HCT116 (cell line): ENCODE measurements at regions not wholly inside any gene's neighbourhood (a gene's known extent, or its start where the extent isn't known, plus 50 kb on each side); places are given as distances from the start of the nearest gene placed in this dataset.

Experiments
- ATAC-seq: fragments of 200-7000 bp; cut with Tn5 transposase; 2 replicates; pipeline ENCODE4 v1.9.1; 2020; ENCODE audit warnings: mild to moderate bottlenecking, moderate library complexity
- BruUV-seq: library from RNA; stranded (reverse); fragments of 400-500 nt; replicated peaks from 2 replicates; lab custom pipeline; 2021; lab: Mats Ljungman, UMichigan
- CTCF ChIA-PET: fragments of 300-600 bp; sonication (Branson Sonifier 250); formaldehyde crosslinking; loops from one replicate; lab custom pipeline; 2021; ENCODE audit warnings: antibody characterized with exemption; lab: Charles Lee
- POLR2A ChIA-PET: fragments of 300-600, 350-600 bp; sonication (Branson Sonifier 250); formaldehyde crosslinking; loops from one replicate; lab custom pipeline; 2021; ENCODE audit warnings: antibody characterized with exemption; lab: Charles Lee
- RAD21 ChIA-PET, 2 experiments: fragments of 300-600 bp; sonication (Branson Sonifier 250); formaldehyde crosslinking; loops; one replicate each; lab custom pipeline; 2023; ENCODE audit warnings: low total read pairs in 2 of 2; ENCODE audit not compliant: uncharacterized antibody in 2 of 2, unreplicated experiment in 2 of 2, low non-redundant PET in 1 of 2; lab: Charles Lee
- DNase-seq: peaks from one replicate; pipeline ENCODE4 v3.0.0-alpha.2; 2010; ENCODE audit warnings: low read depth, low spot score
- H2AFZ ChIP-seq: fragments of 200-600 bp; shearing (Covaris generic), sonication (generic); 2 replicates; pipeline ENCODE4 v1.6.1; 2017; ENCODE audit warnings: low read depth, mixed run types, mixed read lengths, antibody characterized with exemption, low read length; ENCODE audit not compliant: poor library complexity, severe bottlenecking
- H3K27ac ChIP-seq: 2 replicates; pipeline ENCODE4 v1.5.1; 2012; ENCODE audit warnings: low read depth, low read length
- H3K27me3 ChIP-seq: fragments of 200-600 bp; sonication (generic); 2 replicates; pipeline ENCODE4 v1.6.1; 2016; ENCODE audit warnings: mixed run types, low read length, mixed read lengths; ENCODE audit not compliant: insufficient read depth
- H3K36me3 ChIP-seq, 2 experiments: fragments of 200-500 bp in 1 of 2; fragments of 200-600 bp in 1 of 2; sonication (Bioruptor generic) in 1 of 2; sonication (generic) in 1 of 2; 2 replicates each; pipeline versions ENCODE4 v1.5.1 to v1.6.1; 2014 to 2016; ENCODE audit warnings: low read length in 2 of 2, inconsistent platforms in 1 of 2, mixed read lengths in 1 of 2, mixed run types in 1 of 2; ENCODE audit not compliant: insufficient read depth in 2 of 2, control insufficient read depth in 1 of 2
- H3K4me1 ChIP-seq, 2 experiments: fragments of 200-600 bp in 1 of 2; sonication (generic) in 1 of 2; 2 replicates each; pipeline versions ENCODE4 v1.5.1 to v1.6.1; 2012 to 2017; ENCODE audit warnings: low read length in 2 of 2, inconsistent platforms in 1 of 2, mild to moderate bottlenecking in 1 of 2, mixed read lengths in 1 of 2, mixed run types in 1 of 2, moderate library complexity in 1 of 2; ENCODE audit not compliant: insufficient read depth in 2 of 2, control insufficient read depth in 1 of 2
- H3K4me2 ChIP-seq: fragments of 200-600 bp; sonication (generic); 2 replicates; pipeline ENCODE4 v1.6.1; 2017; ENCODE audit warnings: mixed run types, low read length, mixed read lengths
- H3K4me3 ChIP-seq, 2 experiments: fragments of 200-600 bp in 1 of 2; sonication (generic) in 1 of 2; replicated peaks in 1 of 2; 2 replicates each; pipeline ENCODE4 v1.5.1; 2011 to 2016; ENCODE audit warnings: low read length in 2 of 2, control low read depth in 1 of 2, low read depth in 1 of 2, mild to moderate bottlenecking in 1 of 2, mixed read lengths in 1 of 2, mixed run types in 1 of 2
- H3K79me2 ChIP-seq: fragments of 200-600 bp; sonication (generic); 2 replicates; pipeline ENCODE4 v1.6.1; 2017; ENCODE audit warnings: mild to moderate bottlenecking, mixed run types, low read length, moderate library complexity, mixed read lengths; ENCODE audit not compliant: insufficient read depth
- H3K9ac ChIP-seq: fragments of 200-600 bp; sonication (generic); 2 replicates; pipeline ENCODE4 v1.6.1; 2016; ENCODE audit warnings: low read length, mixed read lengths
- H3K9me2 ChIP-seq: fragments of 200-600 bp; sonication (generic), shearing (Covaris generic); 2 replicates; pipeline ENCODE4 v1.6.1; 2017; ENCODE audit warnings: mixed run types, mild to moderate bottlenecking, moderate library complexity; ENCODE audit not compliant: insufficient read depth
- H3K9me3 ChIP-seq, 2 experiments: fragments of 200-500 bp in 1 of 2; fragments of 200-600 bp in 1 of 2; sonication (Bioruptor generic) in 1 of 2; sonication (generic) in 1 of 2; 2 replicates each; pipeline ENCODE4 v1.6.1; 2014 to 2017; ENCODE audit warnings: low read length in 2 of 2, mixed read lengths in 2 of 2, inconsistent platforms in 1 of 2, low read depth in 1 of 2, mild to moderate bottlenecking in 1 of 2, mixed run types in 1 of 2, moderate library complexity in 1 of 2; ENCODE audit not compliant: control insufficient read depth in 1 of 2, insufficient read depth in 1 of 2
- H4K20me1 ChIP-seq: fragments of 200-600 bp; sonication (generic), shearing (Covaris generic); 2 replicates; pipeline ENCODE4 v1.6.1; 2017; ENCODE audit warnings: mixed run types, mild to moderate bottlenecking, moderate library complexity; ENCODE audit not compliant: insufficient read depth
- CBX3 ChIP-seq: IDR thresholded peaks from 2 replicates; pipeline ENCODE4 v1.6.1; 2012; ENCODE audit warnings: low read depth
- EZH2phosphoT487 ChIP-seq: fragments of 200-600 bp; IDR thresholded peaks from 2 replicates; pipeline ENCODE4 v1.6.1; 2018; ENCODE audit warnings: antibody characterized with exemption, borderline replicate concordance
- FOSL1 ChIP-seq: IDR thresholded peaks from 2 replicates; pipeline ENCODE4 v1.6.1; 2012; ENCODE audit warnings: low read depth
- JUND ChIP-seq: IDR thresholded peaks from 2 replicates; pipeline ENCODE4 v1.6.1; 2012
- POLR2AphosphoS5 ChIP-seq: IDR thresholded peaks from 2 replicates; pipeline ENCODE4 v1.6.1; 2011; ENCODE audit warnings: mild to moderate bottlenecking, low read depth, low read length, moderate library complexity
- RAD21 ChIP-seq: IDR thresholded peaks from 2 replicates; pipeline ENCODE4 v1.6.1; 2012; ENCODE audit warnings: low read depth, mild to moderate bottlenecking
- SIN3A ChIP-seq: IDR thresholded peaks from 2 replicates; pipeline ENCODE4 v1.6.1; 2012; ENCODE audit warnings: low read depth
- SP1 ChIP-seq: IDR thresholded peaks from 2 replicates; pipeline ENCODE4 v1.6.1; 2012; ENCODE audit warnings: low read depth
- TCF7L2 ChIP-seq: IDR thresholded peaks from 2 replicates; pipeline ENCODE4 v1.7.0; 2011; ENCODE audit warnings: borderline replicate concordance, inconsistent platforms; ENCODE audit not compliant: insufficient read depth, insufficient read length; ENCODE audit errors: extremely low read depth
- YY1 ChIP-seq: IDR thresholded peaks from 2 replicates; pipeline ENCODE4 v1.6.1; 2011; ENCODE audit warnings: low read length, low read depth, moderate library complexity, mild to moderate bottlenecking; ENCODE audit not compliant: insufficient replicate concordance; ENCODE audit errors: extremely low read depth
- intact Hi-C: fragments of 100-400 bp; cut with micrococcal nuclease; formaldehyde crosslinking; loops from 2 replicates; pipeline ENCODE4 v1.10.0; 2022
- TF ChIP-seq, protein P1 (sequence below), 3 experiments: fragments of 200-600 bp in 1 of 3; sonication (generic) in 1 of 3; IDR thresholded peaks in 2 of 3; conservative IDR thresholded peaks in 1 of 3; 2 replicates each; pipeline ENCODE4 v1.5.1; 2012 to 2017; ENCODE audit warnings: low read depth in 2 of 3, low read length in 2 of 3, antibody characterized with exemption in 1 of 3, borderline replicate concordance in 1 of 3, control low read depth in 1 of 3, mild to moderate bottlenecking in 1 of 3, mixed read lengths in 1 of 3, mixed run types in 1 of 3, moderate library complexity in 1 of 3; ENCODE audit not compliant: insufficient read depth in 1 of 3

DNA sequence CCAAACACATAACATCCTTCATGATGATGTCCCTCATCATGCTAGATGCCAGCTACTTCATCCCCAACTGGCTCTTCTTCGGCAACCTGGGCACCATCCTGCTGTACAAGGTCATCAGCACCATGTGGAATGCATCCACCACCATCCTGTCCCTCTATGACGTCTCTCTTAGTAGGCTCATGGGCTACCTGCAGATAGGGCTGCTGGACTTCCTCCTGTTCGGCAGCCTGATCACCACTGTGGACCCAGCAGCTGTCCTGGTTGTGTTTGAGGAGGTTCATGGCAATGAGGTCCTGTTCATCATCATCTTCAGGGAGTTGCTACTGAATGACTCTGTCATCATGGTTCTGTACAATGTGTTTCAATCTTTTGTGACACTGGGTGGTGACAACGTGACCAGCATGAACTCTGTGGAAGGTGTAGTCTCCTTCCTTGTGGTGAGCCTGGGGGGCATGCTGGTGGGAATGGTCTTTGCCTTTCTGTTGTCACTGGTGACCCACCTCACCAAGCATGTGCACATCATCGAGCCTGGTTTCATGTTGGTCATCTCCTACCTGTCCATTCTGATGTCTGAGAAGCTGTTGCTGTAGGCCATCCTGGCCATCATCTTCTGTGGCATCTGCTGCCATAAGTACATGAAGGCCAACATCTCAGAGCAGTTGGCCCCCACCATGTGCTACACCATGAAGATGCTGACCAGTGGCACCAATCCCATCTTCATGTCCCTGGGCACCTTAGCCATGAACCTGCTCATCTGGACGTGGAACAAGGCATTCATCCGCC, 120.7 kb upstream of the SERPIND1 start:
- ChIA-PET RAD21 (no interaction called here), CTCF (no interaction called here), POLR2A (no interaction called here)
- Histone ChIP-seq H3K27me3 (0 out of 2 replicates have a peak, but pooled peaks cover under 1% of the 10 kb centered on the region), H3K9ac (no peak overlapping the region), H3K9me2 (no peaks in the 10 kb centered on the region), H3K36me3 (no peaks in the 10 kb centered on the region), H3K79me2 (no peaks in the 10 kb centered on the region), H3K27ac (no peak overlapping the region), H3K4me3 (no peak overlapping the region), H3K4me2 (no peak overlapping the region), H3K4me1 (no peaks in the 10 kb centered on the region), H2AFZ (no peak overlapping the region), H4K20me1 (no peaks in the 10 kb centered on the region), H3K9me3 (no peaks in the 10 kb centered on the region)
- intact Hi-C loops: no loop called here
- ATAC-seq (no peak), DNase-seq (no peak)
- no TSS peak for BruUV-seq
- no peak for TF ChIP-seq RAD21
- TF ChIP-seq CBX3: no peak
- TF ChIP-seq SP1: no peak
- no peak for TF ChIP-seq TCF7L2
- no peak for TF ChIP-seq POLR2AphosphoS5
- TF ChIP-seq EZH2phosphoT487: no peak
- no peak for TF ChIP-seq YY1
- TF ChIP-seq, protein P1, sequence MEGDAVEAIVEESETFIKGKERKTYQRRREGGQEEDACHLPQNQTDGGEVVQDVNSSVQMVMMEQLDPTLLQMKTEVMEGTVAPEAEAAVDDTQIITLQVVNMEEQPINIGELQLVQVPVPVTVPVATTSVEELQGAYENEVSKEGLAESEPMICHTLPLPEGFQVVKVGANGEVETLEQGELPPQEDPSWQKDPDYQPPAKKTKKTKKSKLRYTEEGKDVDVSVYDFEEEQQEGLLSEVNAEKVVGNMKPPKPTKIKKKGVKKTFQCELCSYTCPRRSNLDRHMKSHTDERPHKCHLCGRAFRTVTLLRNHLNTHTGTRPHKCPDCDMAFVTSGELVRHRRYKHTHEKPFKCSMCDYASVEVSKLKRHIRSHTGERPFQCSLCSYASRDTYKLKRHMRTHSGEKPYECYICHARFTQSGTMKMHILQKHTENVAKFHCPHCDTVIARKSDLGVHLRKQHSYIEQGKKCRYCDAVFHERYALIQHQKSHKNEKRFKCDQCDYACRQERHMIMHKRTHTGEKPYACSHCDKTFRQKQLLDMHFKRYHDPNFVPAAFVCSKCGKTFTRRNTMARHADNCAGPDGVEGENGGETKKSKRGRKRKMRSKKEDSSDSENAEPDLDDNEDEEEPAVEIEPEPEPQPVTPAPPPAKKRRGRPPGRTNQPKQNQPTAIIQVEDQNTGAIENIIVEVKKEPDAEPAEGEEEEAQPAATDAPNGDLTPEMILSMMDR (IDR thresholded peaks at IDR 0.05 in 2 of 3, conservative IDR thresholded peaks at IDR 0.05 in 1 of 3; ENCODE audit: borderline replicate concordance in 1 of 3, insufficient read depth in 1 of 3, low read depth in 2 of 3, low read length in 2 of 3): no peak
- TF ChIP-seq SIN3A: no peak
- TF ChIP-seq FOSL1: no peak
- no peak for TF ChIP-seq JUND
